ENCODE measurements at regions not wholly inside any gene's neighbourhood (a gene's known extent, or its start where the extent isn't known, plus 50 kb on each side); places are given as distances from the start of the nearest gene placed in this dataset.

- no peak for DNase-seq (ENCODE audit: low read depth in 2 of 2)
Measured at GRCh38 chr1:56313560-56313959, 265.8 kb downstream of the PLPP3 start.

DNA sequence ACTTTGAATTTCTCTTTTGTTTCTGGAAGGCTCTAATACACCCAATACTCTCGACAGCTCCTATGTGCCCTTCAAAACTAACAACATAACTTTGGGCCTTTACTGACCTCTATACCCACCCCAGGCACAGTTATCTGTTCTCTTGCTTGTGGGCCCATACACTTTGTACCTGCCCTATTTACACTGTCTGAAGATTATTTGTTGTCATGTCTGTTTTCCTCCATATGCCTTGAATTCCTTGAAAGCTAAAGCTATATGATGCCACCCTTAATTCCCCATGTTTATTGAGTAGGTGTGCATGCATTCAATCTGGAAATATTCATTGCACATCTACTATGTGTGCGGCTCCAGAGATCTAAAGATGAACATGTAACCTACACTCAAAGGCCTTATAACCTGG is 267.6 kb downstream of the PLPP3 start:
- DNase-seq (ENCODE audit: low read depth in 2 of 2) = no peak

- no peak for DNase-seq (ENCODE audit: low read depth in 2 of 2)
Measured at GRCh38 chr1:56310945-56311344, 268.4 kb downstream of the PLPP3 start.

GRCh38 chr1:56309065-56309464 is 270.3 kb downstream of the PLPP3 start:
- no peak for DNase-seq (ENCODE audit: low read depth in 2 of 2)

GRCh38 chr1:56304975-56305374 is 274.4 kb downstream of the PLPP3 start:
- no peak for DNase-seq (ENCODE audit: low read depth in 2 of 2)

DNA sequence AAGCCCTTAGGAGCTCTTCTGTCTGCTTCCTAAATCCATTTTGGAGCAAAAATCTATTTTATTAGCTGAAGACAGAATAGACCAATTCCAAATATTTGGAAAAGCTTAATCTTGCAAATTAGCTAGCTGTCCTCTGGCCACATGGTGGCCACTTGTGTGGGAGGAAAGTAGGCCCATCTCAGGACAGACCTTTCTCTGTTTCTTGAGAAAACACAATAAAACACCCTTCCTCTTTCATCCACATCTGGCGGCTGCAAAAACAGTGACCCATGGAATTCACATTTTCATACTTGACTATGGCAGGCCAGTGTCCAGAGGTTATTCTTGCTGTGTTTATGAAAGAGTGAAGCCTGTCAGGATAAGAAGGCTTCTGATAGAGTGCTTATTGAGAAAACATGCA is 275.6 kb downstream of the PLPP3 start:
- no peak for DNase-seq (ENCODE audit: low read depth in 2 of 2)

GRCh38 chr1:56302878-56303277 is 276.5 kb downstream of the PLPP3 start:
- no peak for DNase-seq (ENCODE audit: low read depth in 2 of 2)

- DNase-seq (ENCODE audit: low read depth in 2 of 2) = no peak
Measured at GRCh38 chr1:56301791-56302190, 277.6 kb downstream of the PLPP3 start.

- no peak for DNase-seq (ENCODE audit: low read depth in 2 of 2)
Measured at GRCh38 chr1:56300836-56301235, 278.5 kb downstream of the PLPP3 start.

DNA sequence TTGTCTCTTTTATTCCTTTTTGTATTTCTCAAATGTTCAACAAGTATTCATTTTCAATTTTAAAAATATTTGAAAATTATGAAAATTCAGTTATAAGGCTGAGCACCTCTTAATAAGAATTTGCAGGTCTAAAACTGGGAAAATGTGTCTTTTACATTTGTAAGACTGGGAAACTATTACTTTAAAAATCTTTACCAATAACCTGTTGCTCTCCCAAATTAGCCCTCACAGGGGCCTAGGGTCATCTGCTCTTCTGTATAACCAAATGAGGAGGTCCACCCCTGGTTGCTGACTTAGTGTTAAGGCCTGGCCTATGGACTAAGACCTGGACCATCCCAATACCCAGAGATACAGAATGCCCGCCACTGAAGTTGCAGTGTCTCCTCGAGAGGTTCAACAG is 280.5 kb downstream of the PLPP3 start:
- no peak for DNase-seq (ENCODE audit: low read depth in 2 of 2)

DNA sequence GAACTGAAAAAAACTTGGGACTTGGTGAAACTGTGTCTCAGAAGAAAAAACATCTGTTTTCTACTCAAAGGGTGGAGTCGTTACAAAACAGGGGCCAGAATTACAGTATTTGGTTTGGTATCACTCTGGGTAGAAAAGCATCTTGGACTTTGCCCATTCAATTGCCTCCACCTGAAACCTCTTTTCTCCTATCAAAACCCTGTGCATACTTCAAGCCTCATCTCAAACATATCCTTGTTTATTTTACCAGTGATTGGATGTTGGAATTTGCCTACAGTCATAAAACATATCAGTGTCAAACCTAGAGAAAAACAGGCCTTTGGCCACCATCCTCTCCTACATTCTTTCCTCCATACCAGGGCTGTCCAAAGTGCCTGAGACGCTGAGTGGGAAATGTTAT is 281.5 kb downstream of the PLPP3 start:
- DNase-seq (ENCODE audit: low read depth in 2 of 2) = no peak

DNA sequence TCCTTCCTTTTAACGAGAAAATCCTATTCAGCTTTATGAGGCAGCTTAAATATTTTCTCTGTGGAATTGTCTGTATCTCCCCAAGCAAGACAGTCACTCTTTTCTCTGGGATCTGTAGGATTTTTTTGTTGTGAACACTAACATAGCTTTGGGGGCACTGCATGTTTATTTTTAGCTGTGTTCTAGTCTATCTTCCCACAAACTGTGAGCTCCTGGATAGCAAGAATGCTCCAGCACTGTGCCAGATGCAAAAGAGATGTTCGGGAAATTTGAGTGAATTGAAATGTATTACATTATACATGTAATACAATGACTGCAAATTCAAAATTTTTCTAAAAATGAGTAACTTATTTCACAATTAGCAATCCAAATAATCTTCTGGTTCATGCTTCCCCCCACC is 282.2 kb downstream of the PLPP3 start:
- no peak for DNase-seq (ENCODE audit: low read depth in 2 of 2)

DNA sequence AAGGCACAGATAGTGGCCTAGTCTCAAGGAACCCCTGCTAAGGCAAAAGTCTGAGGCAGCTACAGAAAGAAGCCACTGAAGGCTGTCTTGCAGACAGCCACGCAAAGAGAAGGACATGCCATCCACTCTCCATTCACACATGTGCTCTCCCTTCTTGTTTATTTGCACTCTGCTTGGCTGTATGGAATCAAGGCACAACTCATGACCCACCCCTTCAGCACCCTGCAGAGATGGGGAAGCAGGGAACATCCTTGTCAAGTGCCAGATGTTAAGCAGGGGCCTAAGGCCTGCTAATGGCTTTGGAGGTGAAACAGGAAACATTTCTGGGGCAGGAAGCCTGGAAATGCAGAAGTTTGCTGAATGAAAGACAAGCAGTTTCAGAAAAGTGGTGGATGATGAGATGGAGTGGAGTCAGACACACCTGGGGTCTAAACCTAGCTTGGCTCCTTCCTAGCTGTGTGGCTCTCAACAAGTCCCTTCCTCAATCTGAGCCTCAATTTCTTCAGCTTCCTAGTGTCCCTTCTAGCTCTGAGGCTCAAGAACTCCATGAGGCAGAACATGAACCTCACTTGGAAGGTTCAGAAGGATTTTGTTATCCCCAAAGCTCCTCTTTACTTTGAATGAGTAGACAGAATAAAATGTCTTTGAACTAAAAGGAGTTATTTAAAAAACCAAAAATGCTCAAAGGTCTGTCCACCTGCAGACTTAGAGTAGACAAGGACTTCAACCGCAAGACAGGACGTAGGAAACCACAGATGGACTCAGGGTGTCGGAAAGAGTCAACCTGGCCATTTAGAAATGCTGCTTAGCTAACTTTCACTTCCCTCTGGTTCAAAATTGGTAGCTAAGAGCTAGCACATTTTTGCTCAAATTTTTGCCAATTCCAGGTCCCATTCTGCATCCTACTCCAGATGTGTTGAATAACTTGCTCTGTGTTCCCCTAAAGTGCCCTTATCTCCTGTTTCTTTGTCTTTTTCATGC is 283.1 kb downstream of the PLPP3 start:
- no peak for DNase-seq (ENCODE audit: low read depth in 2 of 2)

DNA sequence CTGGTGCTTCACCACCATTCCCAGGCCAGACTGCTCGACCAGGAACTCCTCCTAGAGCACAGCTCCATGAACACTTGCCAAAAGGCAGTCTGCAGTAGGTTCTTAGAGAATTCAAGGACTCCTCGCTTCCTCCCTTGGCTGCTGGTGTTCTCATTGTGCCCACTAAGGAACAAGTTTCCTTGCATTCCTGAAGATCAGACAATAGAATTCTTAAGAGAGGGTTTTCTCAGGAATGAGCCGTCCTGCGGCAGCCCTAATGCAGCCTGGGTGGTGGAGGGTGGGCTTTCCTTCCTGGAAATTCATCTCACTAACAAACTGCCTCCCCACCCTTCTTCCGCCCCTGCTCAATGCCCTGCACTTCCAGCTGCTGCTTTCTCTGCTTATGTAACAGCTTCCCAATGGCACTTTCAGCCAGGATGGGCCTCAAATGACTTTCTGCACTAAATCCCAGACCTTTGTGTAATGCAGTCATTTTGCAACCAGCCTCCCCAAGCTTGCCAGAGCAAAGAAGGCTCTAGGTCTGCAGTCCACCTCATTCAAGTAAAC is 287.9 kb downstream of the PLPP3 start:
- no peak for DNase-seq (ENCODE audit: low read depth in 2 of 2)

DNA sequence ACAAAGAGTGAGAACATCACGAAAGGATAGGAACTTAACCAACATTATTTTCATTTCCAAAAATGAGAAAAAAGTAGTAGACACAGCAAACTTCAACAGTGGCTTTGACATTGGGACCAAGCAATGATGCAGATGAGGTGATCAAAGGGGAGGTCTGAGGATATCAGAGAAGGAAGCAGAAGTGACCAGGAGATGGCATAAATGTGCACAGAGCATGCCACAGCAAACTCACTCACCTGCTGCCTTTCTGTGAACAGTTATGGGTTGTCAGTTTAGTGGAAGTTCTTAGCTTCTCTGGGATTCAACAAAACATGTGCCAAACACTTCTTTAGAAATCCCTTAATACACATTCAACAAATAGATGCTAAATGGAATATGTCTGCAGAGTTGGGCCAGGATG is 290.1 kb downstream of the PLPP3 start:
- no peak for DNase-seq (ENCODE audit: low read depth in 2 of 2)

DNA sequence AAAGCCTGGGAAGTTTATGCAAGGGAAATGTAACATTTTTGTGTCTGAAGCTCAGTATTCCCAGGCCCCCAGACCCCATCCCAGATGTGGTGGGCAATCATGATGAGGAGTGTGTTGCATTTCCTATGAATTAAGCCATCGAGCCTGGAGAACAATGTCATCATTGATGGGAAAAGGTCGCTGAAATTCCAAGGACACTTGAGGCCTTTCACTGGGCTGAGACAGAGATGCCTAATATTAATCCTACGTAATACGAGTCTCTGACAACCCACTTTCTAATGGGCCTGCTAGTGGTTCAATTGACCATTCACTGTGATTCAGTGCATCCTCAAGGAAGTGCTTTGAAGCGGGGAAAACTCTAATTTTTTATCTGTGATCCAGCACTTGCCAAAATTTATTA is 291.6 kb downstream of the PLPP3 start:
- no peak for DNase-seq (ENCODE audit: low read depth in 2 of 2)

- DNase-seq (ENCODE audit: low read depth in 2 of 2) = no peak
Measured at GRCh38 chr1:56286956-56287355, 292.4 kb downstream of the PLPP3 start.

DNA sequence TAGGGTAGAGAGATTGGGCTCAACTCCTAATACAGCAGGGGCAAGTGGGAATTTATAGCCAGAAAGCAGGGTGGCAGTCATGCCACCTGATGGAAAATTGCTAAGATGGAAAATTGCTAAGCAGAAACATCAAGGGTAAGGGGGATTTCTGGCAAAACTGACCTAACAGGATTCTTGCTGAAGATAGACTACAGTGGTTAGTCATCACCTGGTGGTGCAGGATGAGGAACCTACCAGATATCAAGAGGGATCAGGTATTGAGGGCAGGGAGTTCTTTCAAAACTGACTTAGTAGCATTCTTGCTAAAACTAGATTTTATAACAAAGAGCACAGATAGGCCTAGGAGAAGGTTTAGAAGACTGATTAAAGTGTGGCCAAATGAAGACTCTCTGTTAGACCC is 292.9 kb downstream of the PLPP3 start:
- no peak for DNase-seq (ENCODE audit: low read depth in 2 of 2)

GRCh38 chr1:56285554-56286402 is 293.6 kb downstream of the PLPP3 start:
- DNase-seq (ENCODE audit: low read depth in 2 of 2) = no peak

DNA sequence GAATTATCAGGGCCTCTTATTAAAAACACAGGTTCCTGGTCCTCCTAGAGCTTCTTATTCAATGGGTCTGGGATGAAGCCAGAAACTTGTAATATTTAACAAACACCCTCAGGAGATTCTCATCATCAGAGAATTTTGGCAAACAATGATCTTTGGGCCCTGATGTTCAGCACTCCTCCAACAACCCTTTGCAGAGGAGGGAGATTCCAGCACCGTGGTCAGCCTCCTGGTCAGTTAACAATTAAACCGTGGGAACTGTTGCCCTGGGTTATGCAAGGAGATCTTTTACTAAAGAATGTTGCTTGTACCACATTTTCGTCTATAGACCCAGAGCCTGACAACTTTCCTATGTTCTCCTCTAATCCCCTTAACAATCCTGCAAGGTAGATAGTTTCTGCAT is 294.4 kb downstream of the PLPP3 start:
- DNase-seq (ENCODE audit: low read depth in 2 of 2) = no peak

- no peak for DNase-seq (ENCODE audit: low read depth in 2 of 2)
Measured at GRCh38 chr1:56278061-56278460, 301.3 kb downstream of the PLPP3 start.

DNA sequence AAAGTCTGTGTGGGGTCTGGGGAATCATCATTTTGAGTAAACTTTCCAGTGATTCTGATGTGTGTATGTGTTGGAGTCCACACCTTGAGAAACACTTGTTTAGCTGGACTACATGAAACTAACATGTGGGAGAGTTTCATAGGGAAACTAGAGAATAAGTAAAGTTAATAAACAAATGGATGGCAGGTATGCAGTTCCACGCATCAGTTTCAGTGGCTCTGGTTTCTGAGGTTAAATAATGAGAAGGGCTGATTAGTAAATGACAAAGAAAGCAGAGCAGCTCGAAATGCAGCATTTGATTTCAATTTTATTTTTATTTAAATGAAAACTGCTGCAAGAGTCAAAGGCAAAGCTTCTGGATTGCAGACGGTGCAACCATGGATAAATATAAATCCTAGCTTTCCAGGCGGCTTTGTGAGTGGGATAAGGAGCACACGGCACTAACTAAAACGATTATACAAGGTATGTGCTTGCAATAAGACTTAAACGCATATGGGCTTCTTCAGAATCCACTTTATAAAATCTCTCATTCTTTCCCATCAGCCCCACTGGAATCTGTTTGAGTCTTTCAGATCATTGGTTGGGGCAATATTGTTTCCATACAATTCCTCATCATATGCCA is 310.7 kb downstream of the PLPP3 start:
- no peak for DNase-seq (ENCODE audit: low read depth in 2 of 2)
